ENCODE measurements at regions not wholly inside any gene's neighbourhood (a gene's known extent, or its start where the extent isn't known, plus 50 kb on each side); places are given as distances from the start of the nearest gene placed in this dataset.
A peak's percentile ranks its signal among the peaks of the same experiment; 100 is the strongest.
"Not testable (repeated sequence)": the region's sequence is repeated elsewhere in the genome, so short reads cannot be mapped to it uniquely, and the experiment has no call there.

DNA sequence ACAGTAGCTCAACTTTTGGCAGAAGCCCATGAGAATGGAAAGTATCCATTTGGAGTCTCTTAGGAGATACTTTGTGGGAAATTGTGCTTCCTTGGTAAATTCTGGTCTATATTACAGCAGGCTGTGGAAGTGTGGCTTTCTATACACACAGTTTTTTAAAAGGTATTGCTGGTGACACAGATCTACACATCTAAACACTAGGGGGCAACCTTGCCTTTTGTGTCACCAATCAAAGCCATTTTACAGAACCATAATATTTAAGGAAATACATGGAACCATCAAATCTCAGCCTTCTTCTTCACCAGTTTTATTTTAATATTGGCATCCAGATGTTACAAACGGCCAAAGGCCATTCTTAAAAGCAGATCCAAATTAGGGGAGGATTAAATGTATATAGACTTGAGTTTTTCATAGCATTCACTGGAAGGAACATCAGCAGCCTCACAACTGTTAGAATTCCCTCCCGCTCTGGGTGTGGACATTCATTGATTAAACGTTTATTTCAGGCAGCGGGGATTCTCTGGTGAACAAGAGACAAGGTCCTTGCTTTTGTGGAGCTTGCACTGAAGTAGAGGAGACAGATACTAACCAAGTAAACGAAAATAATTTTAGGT lies 132.4 kb upstream of the EPB41L4A start:
- DNase-seq (ENCODE audit: low read depth): peak; percentile 40
- TF ChIP-seq, protein P1, sequence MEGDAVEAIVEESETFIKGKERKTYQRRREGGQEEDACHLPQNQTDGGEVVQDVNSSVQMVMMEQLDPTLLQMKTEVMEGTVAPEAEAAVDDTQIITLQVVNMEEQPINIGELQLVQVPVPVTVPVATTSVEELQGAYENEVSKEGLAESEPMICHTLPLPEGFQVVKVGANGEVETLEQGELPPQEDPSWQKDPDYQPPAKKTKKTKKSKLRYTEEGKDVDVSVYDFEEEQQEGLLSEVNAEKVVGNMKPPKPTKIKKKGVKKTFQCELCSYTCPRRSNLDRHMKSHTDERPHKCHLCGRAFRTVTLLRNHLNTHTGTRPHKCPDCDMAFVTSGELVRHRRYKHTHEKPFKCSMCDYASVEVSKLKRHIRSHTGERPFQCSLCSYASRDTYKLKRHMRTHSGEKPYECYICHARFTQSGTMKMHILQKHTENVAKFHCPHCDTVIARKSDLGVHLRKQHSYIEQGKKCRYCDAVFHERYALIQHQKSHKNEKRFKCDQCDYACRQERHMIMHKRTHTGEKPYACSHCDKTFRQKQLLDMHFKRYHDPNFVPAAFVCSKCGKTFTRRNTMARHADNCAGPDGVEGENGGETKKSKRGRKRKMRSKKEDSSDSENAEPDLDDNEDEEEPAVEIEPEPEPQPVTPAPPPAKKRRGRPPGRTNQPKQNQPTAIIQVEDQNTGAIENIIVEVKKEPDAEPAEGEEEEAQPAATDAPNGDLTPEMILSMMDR (IDR thresholded peaks at IDR 0.05; ENCODE audit: control insufficient read depth, extremely low read depth, insufficient read depth): peak; percentile 82
- H3K4me3 ChIP-seq (ENCODE audit: low read depth, low read length): no peak overlapping the region

DNA sequence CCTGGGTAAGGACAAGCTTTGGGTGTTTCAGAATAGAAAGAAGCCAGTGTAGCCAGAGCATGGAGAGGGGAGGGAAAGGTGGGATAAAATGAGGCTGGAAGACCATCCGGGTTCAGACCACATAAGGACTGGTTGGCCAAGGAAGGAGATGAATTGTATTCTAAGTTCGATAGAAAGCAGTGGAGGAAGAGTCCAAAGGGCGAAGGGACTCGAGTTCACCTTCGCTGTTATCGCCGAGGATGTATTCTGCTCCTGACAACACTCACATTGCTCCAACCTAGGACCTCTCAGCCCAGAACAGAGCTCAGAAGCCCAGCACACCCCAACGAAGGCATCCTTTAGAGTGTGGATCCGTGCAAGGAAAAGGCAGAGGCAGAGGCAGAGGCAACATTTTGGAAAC lies 133.1 kb upstream of the EPB41L4A start:
- no peak overlapping the region for H3K4me3 ChIP-seq (ENCODE audit: low read depth, low read length)
- TF ChIP-seq, protein P1 (IDR thresholded peaks at IDR 0.05; ENCODE audit: control insufficient read depth, extremely low read depth, insufficient read depth): no peak
- no peak for DNase-seq (ENCODE audit: low read depth)

DNA sequence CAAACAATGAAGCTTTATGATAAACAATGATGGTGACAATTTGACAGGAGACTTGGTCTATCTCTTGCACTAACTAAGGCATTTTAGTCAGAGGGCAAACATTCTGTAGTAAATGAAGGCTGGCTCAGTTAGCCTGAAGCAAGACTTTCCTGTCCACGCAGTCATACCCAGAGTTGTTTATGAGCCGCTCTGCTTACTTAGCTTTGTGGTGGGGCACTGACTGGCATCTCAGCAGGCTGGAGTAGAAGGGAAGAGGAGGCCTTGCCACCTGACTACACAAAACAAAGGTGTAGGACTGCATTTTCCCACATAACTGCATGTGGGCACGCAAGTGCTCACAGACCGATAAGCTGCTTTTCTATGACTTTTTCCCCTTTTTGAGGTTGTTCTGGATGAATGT lies 133.7 kb upstream of the EPB41L4A start:
- TF ChIP-seq, protein P1 (IDR thresholded peaks at IDR 0.05; ENCODE audit: control insufficient read depth, extremely low read depth, insufficient read depth): no peak
- no peak overlapping the region for H3K4me3 ChIP-seq (ENCODE audit: low read depth, low read length)
- no peak for DNase-seq (ENCODE audit: low read depth)

DNA sequence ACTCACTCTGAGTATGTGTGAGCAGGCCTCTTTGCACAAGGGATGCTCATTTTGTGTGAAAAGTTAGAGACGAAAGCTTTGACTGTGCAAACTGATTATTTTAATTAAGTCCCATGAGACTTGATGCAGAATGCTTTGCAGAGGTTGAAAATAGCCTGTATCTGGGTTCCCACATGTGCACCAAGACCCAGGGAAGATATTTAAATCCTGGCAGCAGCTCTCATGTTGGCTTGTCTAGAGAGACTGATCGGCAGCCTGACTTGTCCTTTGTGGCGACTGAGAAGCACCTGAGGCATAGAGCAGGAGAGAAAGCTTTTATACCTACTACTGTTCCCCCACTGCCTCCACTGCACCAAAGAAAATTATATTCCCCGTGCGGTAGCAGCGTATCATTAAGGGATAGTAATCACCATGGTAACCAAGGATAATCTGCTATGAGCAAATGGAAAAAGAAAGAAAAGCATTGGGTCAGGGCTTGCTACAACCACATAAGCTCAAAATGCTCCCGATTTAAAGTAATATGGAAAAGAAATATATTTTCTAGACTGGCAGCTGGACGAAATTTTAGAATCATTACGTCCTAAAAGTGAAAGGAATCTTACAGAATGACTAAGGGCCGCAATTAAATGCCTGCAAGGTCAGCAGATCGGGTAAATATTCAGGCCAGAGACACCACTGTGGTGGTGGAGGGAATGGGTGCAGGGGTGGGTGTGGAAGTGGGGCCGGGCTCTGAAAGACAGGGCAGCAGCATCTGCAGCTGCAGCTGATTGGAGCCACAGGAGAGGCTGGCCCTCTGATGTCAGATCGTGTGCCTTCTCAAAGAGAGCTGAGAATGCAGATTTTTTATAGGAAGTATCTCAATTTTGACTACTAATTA lies 135.3 kb upstream of the EPB41L4A start:
- TF ChIP-seq, protein P1 (IDR thresholded peaks at IDR 0.05; ENCODE audit: control insufficient read depth, extremely low read depth, insufficient read depth): no peak
- no peak for DNase-seq (ENCODE audit: low read depth)
- H3K4me3 ChIP-seq (ENCODE audit: low read depth, low read length): no peak overlapping the region

DNA sequence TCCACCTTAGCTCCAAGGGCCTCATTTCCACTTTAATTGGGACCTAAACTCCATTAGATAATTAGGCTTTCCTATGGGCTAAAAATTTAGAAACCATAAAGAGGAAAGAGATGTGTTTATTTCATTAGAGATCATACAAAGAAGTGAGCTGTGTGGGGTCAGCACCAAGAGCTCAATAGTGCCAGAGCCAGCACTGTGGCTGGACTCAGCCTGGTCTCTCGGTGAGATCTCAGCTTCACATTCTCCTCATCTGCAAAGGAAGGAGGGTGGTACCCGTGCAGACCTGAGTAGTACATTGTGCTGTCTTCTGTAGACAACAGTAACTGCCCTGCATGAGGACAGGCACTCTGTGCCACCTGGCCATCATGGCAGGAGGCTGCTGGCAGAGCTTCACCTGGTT lies 136.1 kb upstream of the EPB41L4A start:
- no peak overlapping the region for H3K4me3 ChIP-seq (ENCODE audit: low read depth, low read length)
- DNase-seq (ENCODE audit: low read depth): no peak
- TF ChIP-seq, protein P1 (IDR thresholded peaks at IDR 0.05; ENCODE audit: control insufficient read depth, extremely low read depth, insufficient read depth): no peak

DNA sequence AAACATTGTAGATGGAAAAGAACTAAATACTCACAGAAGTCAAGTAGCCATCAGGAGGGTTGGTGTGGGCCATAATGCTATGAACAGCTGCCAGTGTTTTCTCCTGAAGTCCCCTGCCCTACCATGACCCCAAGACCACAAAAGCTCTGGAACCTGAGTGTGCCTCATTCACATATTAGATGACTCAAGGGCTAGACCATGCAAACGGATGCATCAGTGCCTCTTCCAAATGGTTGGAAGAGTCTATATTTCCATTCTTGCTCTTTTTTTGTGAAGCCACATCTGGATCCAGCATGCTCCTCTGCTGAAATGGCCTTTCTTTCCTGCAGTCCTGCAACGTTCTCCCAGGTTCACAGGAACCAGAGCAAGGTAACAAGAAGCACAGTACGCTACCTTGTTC lies 136.6 kb upstream of the EPB41L4A start:
- no peak overlapping the region for H3K4me3 ChIP-seq (ENCODE audit: low read depth, low read length)
- DNase-seq (ENCODE audit: low read depth): no peak
- TF ChIP-seq, protein P1 (IDR thresholded peaks at IDR 0.05; ENCODE audit: control insufficient read depth, extremely low read depth, insufficient read depth): no peak

DNA sequence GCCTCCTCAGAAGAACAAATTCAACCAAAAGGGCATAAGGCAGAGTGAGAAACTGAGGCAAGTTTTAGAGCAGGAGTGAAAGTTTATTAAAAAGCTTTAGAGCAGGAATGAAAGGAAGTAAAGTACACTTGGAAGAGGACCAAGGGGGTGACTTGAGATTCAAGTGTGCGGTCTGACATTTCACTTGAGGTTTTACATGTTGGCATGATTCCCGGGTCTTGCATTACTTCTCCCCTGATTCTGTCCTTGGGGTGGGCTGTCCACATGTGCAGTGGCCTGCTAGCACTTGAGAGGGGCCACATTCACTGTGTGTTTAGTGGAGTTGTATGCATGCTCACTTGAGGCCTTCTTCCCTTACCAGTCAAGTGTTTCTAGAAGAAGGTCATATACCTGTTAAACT lies 140.4 kb upstream of the EPB41L4A start:
- DNase-seq (ENCODE audit: low read depth); H3K4me3 ChIP-seq (ENCODE audit: low read depth, low read length): not testable (repeated sequence)

All from LNCaP clone FGC (cell line).